ENCODE measurements at regions not wholly inside any gene's neighbourhood (a gene's known extent, or its start where the extent isn't known, plus 50 kb on each side); places are given as distances from the start of the nearest gene placed in this dataset.
A peak's percentile ranks its signal among the peaks of the same experiment; 100 is the strongest.

GRCh38 chr3:187999821-188000220, 154.1 kb upstream of the LPP start:
- TF ChIP-seq CTCF (conservative IDR thresholded peaks at IDR 0.05) = no peak
- Mint-ChIP-seq H3K9me3 (no peaks in the 10 kb centered on the region), H3K36me3 (peaks cover 3% of the 10 kb centered on the region), H3K4me1 (ENCODE audit: unreplicated experiment) (peaks cover 29% of the 10 kb centered on the region), H3K4me3 (no peak overlapping the region), H3K27me3 (peaks cover 3% of the 10 kb centered on the region), H3K27ac (no peak overlapping the region)
- DNase-seq (ENCODE audit: extremely low spot score, unreplicated experiment) = no peak

- TF ChIP-seq CTCF (conservative IDR thresholded peaks at IDR 0.05) = no peak
Measured at GRCh38 chr3:188000361-188000861, 153.5 kb upstream of the LPP start.

GRCh38 chr3:188001093-188001492, 152.9 kb upstream of the LPP start:
- peaks cover 3% of the 10 kb centered on the region for H3K27me3 Mint-ChIP-seq
- H3K36me3 Mint-ChIP-seq = peaks cover 3% of the 10 kb centered on the region
- TF ChIP-seq CTCF (conservative IDR thresholded peaks at IDR 0.05) = no peak
- no peaks in the 10 kb centered on the region for H3K9me3 Mint-ChIP-seq
- H3K4me3 Mint-ChIP-seq = no peak overlapping the region
- peaks cover 29% of the 10 kb centered on the region for H3K4me1 Mint-ChIP-seq (ENCODE audit: unreplicated experiment)
- no peak overlapping the region for H3K27ac Mint-ChIP-seq
- DNase-seq (ENCODE audit: extremely low spot score, unreplicated experiment) = no peak

More at GRCh38 chr3:188000361-188000861, 153.5 kb upstream of the LPP start:
- H3K27ac Mint-ChIP-seq = no peak overlapping the region
- H3K4me1 Mint-ChIP-seq (ENCODE audit: unreplicated experiment) = peaks cover 29% of the 10 kb centered on the region
- H3K36me3 Mint-ChIP-seq = peaks cover 3% of the 10 kb centered on the region
- no peak overlapping the region for H3K4me3 Mint-ChIP-seq
- no peaks in the 10 kb centered on the region for H3K9me3 Mint-ChIP-seq
- peaks cover 3% of the 10 kb centered on the region for H3K27me3 Mint-ChIP-seq
- DNase-seq (ENCODE audit: extremely low spot score, unreplicated experiment) = no peak

GRCh38 chr3:188001926-188002325, 152.0 kb upstream of the LPP start:
- no peaks in the 10 kb centered on the region for H3K9me3 Mint-ChIP-seq
- no peak for DNase-seq (ENCODE audit: extremely low spot score, unreplicated experiment)
- peaks cover 29% of the 10 kb centered on the region for H3K4me1 Mint-ChIP-seq (ENCODE audit: unreplicated experiment)
- H3K27ac Mint-ChIP-seq = no peak overlapping the region
- H3K36me3 Mint-ChIP-seq = peaks cover 3% of the 10 kb centered on the region
- peaks cover 3% of the 10 kb centered on the region for H3K27me3 Mint-ChIP-seq
- TF ChIP-seq CTCF (conservative IDR thresholded peaks at IDR 0.05) = no peak
- no peak overlapping the region for H3K4me3 Mint-ChIP-seq

GRCh38 chr3:188002626-188003138, 151.3 kb upstream of the LPP start:
- Mint-ChIP-seq H3K27ac (peak overlapping the region; percentile 86), H3K4me1 (ENCODE audit: unreplicated experiment) (peaks cover 25% of the 10 kb centered on the region)

More at GRCh38 chr3:188002626-188003138, 151.3 kb upstream of the LPP start:
- peaks cover 3% of the 10 kb centered on the region for H3K27me3 Mint-ChIP-seq
- no peak for TF ChIP-seq CTCF (conservative IDR thresholded peaks at IDR 0.05)
- H3K9me3 Mint-ChIP-seq = no peaks in the 10 kb centered on the region
- no peak for DNase-seq (ENCODE audit: extremely low spot score, unreplicated experiment)
- H3K4me3 Mint-ChIP-seq = no peak overlapping the region
- peaks cover 3% of the 10 kb centered on the region for H3K36me3 Mint-ChIP-seq
